ENCODE measurements at regions not wholly inside any gene's neighbourhood (a gene's known extent, or its start where the extent isn't known, plus 50 kb on each side); places are given as distances from the start of the nearest gene placed in this dataset.

- no peaks in the 10 kb centered on the region for H3K9me3 Mint-ChIP-seq
- no peak for ATAC-seq
- intact Hi-C loops (cut with micrococcal nuclease) = no loop called here
Observed at GRCh38 chr7:69338144-69338543, 260.1 kb upstream of the AUTS2 start.

DNA sequence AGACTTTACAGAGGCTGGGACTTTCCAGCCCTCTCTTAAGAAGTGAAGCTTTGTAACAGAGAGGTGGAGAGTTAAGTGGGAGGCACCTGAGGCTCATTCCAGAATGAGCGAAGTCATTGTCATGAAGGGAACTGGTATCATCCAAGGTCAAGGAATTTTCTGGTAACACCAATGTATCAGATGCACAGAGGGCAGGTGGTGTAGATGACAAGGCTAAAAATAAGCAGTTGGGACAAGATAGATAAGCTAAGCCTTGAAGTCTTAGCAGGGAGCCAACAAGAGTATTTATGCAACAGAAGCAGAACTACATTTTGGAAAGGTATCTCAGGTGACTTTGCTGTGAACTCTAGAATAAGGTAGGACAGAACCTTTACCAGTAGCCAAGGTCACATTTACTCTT is 257.0 kb upstream of the AUTS2 start:
- Mint-ChIP-seq H3K36me3 (no peaks in the 10 kb centered on the region), H3K4me3 (no peak overlapping the region), H3K27ac (no peak overlapping the region), H3K4me1 (no peaks in the 10 kb centered on the region), H3K27me3 (ENCODE audit: low read depth in 2 of 2) (peaks cover 0 to 4% of the 10 kb centered on the region in 2 donors), H3K9me3 (peaks cover 0 to 2% of the 10 kb centered on the region in 2 donors)
- no peaks in the 10 kb centered on the region for H3K36me3 ChIP-seq (ENCODE audit: control insufficient read depth, insufficient read depth, low read length)
- ATAC-seq = no peak
- H3K4me3 ChIP-seq (ENCODE audit: low read length) = no peak overlapping the region
- no peaks in the 10 kb centered on the region for H3K27me3 ChIP-seq (ENCODE audit: control insufficient read depth, insufficient read depth, low read length)
- DNase-seq = no peak
- 94% methylated on average over 1 of the region's 1 CpG for WGBS (ENCODE audit: insufficient coverage)
- no peak overlapping the region for H3K27ac ChIP-seq (ENCODE audit: low read length)
- no peaks in the 10 kb centered on the region for H3K9me3 ChIP-seq (ENCODE audit: control insufficient read depth, insufficient read depth, low read length)
- intact Hi-C loops (cut with micrococcal nuclease) = no loop called here
- TF ChIP-seq CTCF (IDR thresholded peaks at IDR 0.05) = no peak
- no peaks in the 10 kb centered on the region for H3K4me1 ChIP-seq (ENCODE audit: control insufficient read depth, insufficient read depth, low read length)

More at GRCh38 chr7:69338144-69338543, 260.1 kb upstream of the AUTS2 start:
- Histone ChIP-seq H3K27me3 (ENCODE audit: control insufficient read depth, insufficient read depth, low read length) (no peaks in the 10 kb centered on the region), H3K9me3 (ENCODE audit: control insufficient read depth, insufficient read depth, low read length) (no peaks in the 10 kb centered on the region), H3K27ac (ENCODE audit: low read length) (no peak overlapping the region), H3K4me1 (ENCODE audit: control insufficient read depth, insufficient read depth, low read length) (no peaks in the 10 kb centered on the region), H3K36me3 (ENCODE audit: control insufficient read depth, insufficient read depth, low read length) (no peaks in the 10 kb centered on the region), H3K4me3 (ENCODE audit: low read length) (no peak overlapping the region)
- no peak for DNase-seq
- Mint-ChIP-seq H3K27ac (no peak overlapping the region), H3K36me3 (no peaks in the 10 kb centered on the region), H3K4me3 (no peak overlapping the region), H3K27me3 (ENCODE audit: low read depth in 2 of 2) (peaks cover 0 to 8% of the 10 kb centered on the region in 2 donors), H3K4me1 (no peaks in the 10 kb centered on the region)
- 30% methylated on average over 8 of the region's 8 CpGs for WGBS (ENCODE audit: insufficient coverage)
- no peak for TF ChIP-seq CTCF (IDR thresholded peaks at IDR 0.05)

GRCh38 chr7:69342154-69342884 is 256.0 kb upstream of the AUTS2 start:
- Mint-ChIP-seq H3K4me3 (no peak overlapping the region), H3K27ac (no peak overlapping the region), H3K9me3 (peaks cover 0 to 2% of the 10 kb centered on the region in 2 donors), H3K4me1 (no peaks in the 10 kb centered on the region), H3K36me3 (no peaks in the 10 kb centered on the region), H3K27me3 (ENCODE audit: low read depth in 2 of 2) (peaks cover 0 to 4% of the 10 kb centered on the region in 2 donors)
- DNase-seq (no peak), ATAC-seq (no peak)
- no peak for TF ChIP-seq CTCF (IDR thresholded peaks at IDR 0.05)
- no peaks in the 10 kb centered on the region for H3K9me3 ChIP-seq (ENCODE audit: control insufficient read depth, insufficient read depth, low read length)
- H3K36me3 ChIP-seq (ENCODE audit: control insufficient read depth, insufficient read depth, low read length) = no peaks in the 10 kb centered on the region
- H3K27ac ChIP-seq (ENCODE audit: low read length) = no peak overlapping the region
- H3K4me1 ChIP-seq (ENCODE audit: control insufficient read depth, insufficient read depth, low read length) = no peaks in the 10 kb centered on the region
- H3K27me3 ChIP-seq (ENCODE audit: control insufficient read depth, insufficient read depth, low read length) = no peaks in the 10 kb centered on the region
- intact Hi-C loops (cut with micrococcal nuclease) = no loop called here
- WGBS (ENCODE audit: insufficient coverage) = 92% methylated on average over 10 of the region's 10 CpGs
- no peak overlapping the region for H3K4me3 ChIP-seq (ENCODE audit: low read length)

- Mint-ChIP-seq H3K27me3 (ENCODE audit: low read depth in 2 of 2) (peaks cover 7 to 16% of the 10 kb centered on the region in 2 donors), H3K4me1 (no peaks in the 10 kb centered on the region), H3K36me3 (no peaks in the 10 kb centered on the region), H3K27ac (no peak overlapping the region), H3K9me3 (peaks cover 0 to under 1% of the 10 kb centered on the region in 2 donors), H3K4me3 (no peak overlapping the region)
- Histone ChIP-seq H3K27ac (ENCODE audit: low read length) (no peak overlapping the region), H3K9me3 (ENCODE audit: control insufficient read depth, insufficient read depth, low read length) (no peaks in the 10 kb centered on the region), H3K4me1 (ENCODE audit: control insufficient read depth, insufficient read depth, low read length) (no peaks in the 10 kb centered on the region), H3K27me3 (ENCODE audit: control insufficient read depth, insufficient read depth, low read length) (no peaks in the 10 kb centered on the region), H3K36me3 (ENCODE audit: control insufficient read depth, insufficient read depth, low read length) (no peaks in the 10 kb centered on the region), H3K4me3 (ENCODE audit: low read length) (no peak overlapping the region)
- intact Hi-C loops (cut with micrococcal nuclease) = no loop called here
- DNase-seq = no peak
- TF ChIP-seq CTCF (IDR thresholded peaks at IDR 0.05) = no peak
- ATAC-seq = no peak
- WGBS (ENCODE audit: insufficient coverage) = 25% methylated on average over 2 of the region's 3 CpGs
Observed at GRCh38 chr7:69349291-69349690, 249.0 kb upstream of the AUTS2 start.

Measured in natural killer cell (primary cell).